D721Med (cell line): ENCODE measurements at regions not wholly inside any gene's neighbourhood (a gene's known extent, or its start where the extent isn't known, plus 50 kb on each side); places are given as distances from the start of the nearest gene placed in this dataset.

Source experiments
- DNase-seq: peaks from one replicate; pipeline ENCODE4 v3.0.0; 2011; ENCODE audit warnings: low spot score; ENCODE audit not compliant: insufficient read length
- FAIRE-seq: peaks from 2 replicates; lab custom pipeline; 2011; peaks lifted over from hg19 to GRCh38; lab: Jason Lieb, UNC
- CTCF ChIP-seq: IDR thresholded peaks from 2 replicates; pipeline ENCODE4 v1.5.1; 2012; ENCODE audit warnings: mild to moderate bottlenecking, control low read depth; ENCODE audit not compliant: insufficient read depth; ENCODE audit errors: missing control alignments

- no peak for TF ChIP-seq CTCF
- FAIRE-seq (no peak), DNase-seq (no peak)
Observed at GRCh38 chr2:211103989-211104388, 547.6 kb downstream of the CPS1 start.

GRCh38 chr2:211113334-211114175 lies 557.2 kb downstream of the CPS1 start:
- FAIRE-seq: no peak
- no peak for TF ChIP-seq CTCF

GRCh38 chr2:211114826-211115455 lies 558.5 kb downstream of the CPS1 start:
- DNase-seq (no peak), FAIRE-seq (no peak)
- no peak for TF ChIP-seq CTCF

More at GRCh38 chr2:211113334-211114175, 557.2 kb downstream of the CPS1 start:
- DNase-seq: no peak

- FAIRE-seq (no peak), DNase-seq (no peak)
- no peak for TF ChIP-seq CTCF
Observed at GRCh38 chr2:211117026-211117425, 560.6 kb downstream of the CPS1 start.

GRCh38 chr2:211126256-211126655 lies 569.9 kb downstream of the CPS1 start:
- DNase-seq: no peak
- FAIRE-seq: no peak
- no peak for TF ChIP-seq CTCF

- FAIRE-seq (no peak), DNase-seq (no peak)
- no peak for TF ChIP-seq CTCF
Observed at GRCh38 chr2:211127501-211127900, 571.1 kb downstream of the CPS1 start.

GRCh38 chr2:211128287-211128686 lies 571.9 kb downstream of the CPS1 start:
- no peak for TF ChIP-seq CTCF
- DNase-seq: no peak
- FAIRE-seq: no peak
